ENCODE measurements at regions not wholly inside any gene's neighbourhood (a gene's known extent, or its start where the extent isn't known, plus 50 kb on each side); places are given as distances from the start of the nearest gene placed in this dataset.
"Not testable (repeated sequence)": the region's sequence is repeated elsewhere in the genome, so short reads cannot be mapped to it uniquely, and the experiment has no call there.

GRCh38 chr3:68662176-68662575 lies 270.2 kb downstream of the TAFA4 start:
- Histone ChIP-seq H3K4me1 (ENCODE audit: insufficient read depth, low read length, poor library complexity, severe bottlenecking) (no peaks in the 10 kb centered on the region), H3K9me3 (ENCODE audit: low read depth, low read length, poor library complexity, severe bottlenecking) (no peaks in the 10 kb centered on the region), H3K36me3 (ENCODE audit: insufficient read depth, low read length, poor library complexity, severe bottlenecking) (no peaks in the 10 kb centered on the region), H3K27me3 (replicated peaks; ENCODE audit: insufficient read depth, low read depth, low read length, poor library complexity) (no peaks in the 10 kb centered on the region), H3K4me3 (ENCODE audit: low read depth, low read length, poor library complexity, severe bottlenecking) (no peak overlapping the region), H3K27ac (ENCODE audit: low read depth, low read length, poor library complexity, severe bottlenecking) (no peak overlapping the region)
- no TSS peak for BruUV-seq (replicated peaks)
- DNase-seq (ENCODE audit: low spot score), result no peak
- CTCF ChIA-PET, result no interaction called here
- TF ChIP-seq EZH2 (IDR thresholded peaks at IDR 0.05; ENCODE audit: borderline replicate concordance, low read depth, low read length, poor library complexity, severe bottlenecking) (no peak), CTCF (conservative IDR thresholded peaks at IDR 0.05; ENCODE audit: low read depth, low read length) (no peak)
- POLR2A ChIA-PET (ENCODE audit: low non-redundant PET), result no interaction called here
- intact Hi-C loops (cut with micrococcal nuclease; ENCODE audit: unreplicated experiment), result no loop called here

- POLR2A ChIA-PET (ENCODE audit: low non-redundant PET); H3K36me3 ChIP-seq (ENCODE audit: insufficient read depth, low read length, poor library complexity, severe bottlenecking); CTCF ChIA-PET; H3K27ac ChIP-seq (ENCODE audit: low read depth, low read length, poor library complexity, severe bottlenecking); intact Hi-C loops (cut with micrococcal nuclease; ENCODE audit: unreplicated experiment); H3K27me3 ChIP-seq (replicated peaks; ENCODE audit: insufficient read depth, low read depth, low read length, poor library complexity); BruUV-seq (replicated peaks); H3K4me3 ChIP-seq (ENCODE audit: low read depth, low read length, poor library complexity, severe bottlenecking); DNase-seq (ENCODE audit: low spot score); H3K4me1 ChIP-seq (ENCODE audit: insufficient read depth, low read length, poor library complexity, severe bottlenecking); H3K9me3 ChIP-seq (ENCODE audit: low read depth, low read length, poor library complexity, severe bottlenecking): not testable (repeated sequence)
Observed at GRCh38 chr3:68650657-68651056, 281.7 kb downstream of the TAFA4 start.

GRCh38 chr3:68648494-68648893 lies 283.9 kb downstream of the TAFA4 start:
- TF ChIP-seq CTCF (conservative IDR thresholded peaks at IDR 0.05; ENCODE audit: low read depth, low read length), result no peak
- TF ChIP-seq EZH2 (IDR thresholded peaks at IDR 0.05; ENCODE audit: borderline replicate concordance, low read depth, low read length, poor library complexity, severe bottlenecking), result no peak
- CTCF ChIA-PET, result no interaction called here
- H3K4me3 ChIP-seq (ENCODE audit: low read depth, low read length, poor library complexity, severe bottlenecking), result no peak overlapping the region
- intact Hi-C loops (cut with micrococcal nuclease; ENCODE audit: unreplicated experiment), result no loop called here
- no peaks in the 10 kb centered on the region for H3K36me3 ChIP-seq (ENCODE audit: insufficient read depth, low read length, poor library complexity, severe bottlenecking)
- H3K27ac ChIP-seq (ENCODE audit: low read depth, low read length, poor library complexity, severe bottlenecking), result no peak overlapping the region
- no TSS peak for BruUV-seq (replicated peaks)
- no peaks in the 10 kb centered on the region for H3K4me1 ChIP-seq (ENCODE audit: insufficient read depth, low read length, poor library complexity, severe bottlenecking)
- no peaks in the 10 kb centered on the region for H3K27me3 ChIP-seq (replicated peaks; ENCODE audit: insufficient read depth, low read depth, low read length, poor library complexity)
- POLR2A ChIA-PET (ENCODE audit: low non-redundant PET), result no interaction called here
- DNase-seq (ENCODE audit: low spot score), result no peak
- no peaks in the 10 kb centered on the region for H3K9me3 ChIP-seq (ENCODE audit: low read depth, low read length, poor library complexity, severe bottlenecking)

- TF ChIP-seq CTCF (conservative IDR thresholded peaks at IDR 0.05; ENCODE audit: low read depth, low read length) (no peak), EZH2 (IDR thresholded peaks at IDR 0.05; ENCODE audit: borderline replicate concordance, low read depth, low read length, poor library complexity, severe bottlenecking) (no peak)
- BruUV-seq (replicated peaks), result no TSS peak
- no peaks in the 10 kb centered on the region for H3K36me3 ChIP-seq (ENCODE audit: insufficient read depth, low read length, poor library complexity, severe bottlenecking)
- no peak overlapping the region for H3K4me3 ChIP-seq (ENCODE audit: low read depth, low read length, poor library complexity, severe bottlenecking)
- no peak overlapping the region for H3K27ac ChIP-seq (ENCODE audit: low read depth, low read length, poor library complexity, severe bottlenecking)
- intact Hi-C loops (cut with micrococcal nuclease; ENCODE audit: unreplicated experiment), result no loop called here
- no peaks in the 10 kb centered on the region for H3K9me3 ChIP-seq (ENCODE audit: low read depth, low read length, poor library complexity, severe bottlenecking)
- DNase-seq (ENCODE audit: low spot score), result no peak
- no peaks in the 10 kb centered on the region for H3K4me1 ChIP-seq (ENCODE audit: insufficient read depth, low read length, poor library complexity, severe bottlenecking)
- POLR2A ChIA-PET (ENCODE audit: low non-redundant PET), result no interaction called here
- CTCF ChIA-PET, result no interaction called here
- no peaks in the 10 kb centered on the region for H3K27me3 ChIP-seq (replicated peaks; ENCODE audit: insufficient read depth, low read depth, low read length, poor library complexity)
Observed at GRCh38 chr3:68631850-68632545, 300.3 kb downstream of the TAFA4 start.
